HG03469 (cell line): ENCODE measurements at regions not wholly inside any gene's neighbourhood (a gene's known extent, or its start where the extent isn't known, plus 50 kb on each side); places are given as distances from the start of the nearest gene placed in this dataset.
"Not testable (repeated sequence)": the region's sequence is repeated elsewhere in the genome, so short reads cannot be mapped to it uniquely, and the experiment has no call there.

Source experiments
- ATAC-seq: cut with Tn5 transposase; IDR thresholded peaks from one replicate; pipeline ENCODE4 v1.9.1; 2021; ENCODE audit warnings: mild to moderate bottlenecking, moderate library complexity, moderate number of reproducible peaks; ENCODE audit not compliant: unreplicated experiment

DNA sequence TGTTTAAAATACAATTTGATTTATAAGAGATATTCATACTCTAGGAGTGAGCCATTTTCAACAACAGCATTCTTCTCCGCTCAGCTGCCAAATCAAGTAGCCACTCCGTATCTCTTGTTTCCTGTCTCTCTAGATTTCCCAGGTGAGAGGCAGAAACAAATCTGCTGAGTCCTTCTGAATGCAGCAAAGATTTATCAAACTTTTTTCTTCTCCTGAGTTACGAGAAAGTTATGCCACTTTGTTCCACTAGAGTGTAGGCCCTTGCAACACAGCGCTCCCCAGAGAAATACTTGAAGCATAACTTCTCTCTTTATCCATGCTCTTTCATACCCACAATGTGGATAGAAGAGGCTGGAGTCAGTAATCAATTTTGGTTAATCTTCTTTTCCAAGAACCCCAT lies 1960.8 kb downstream of the OLFM4 start:
- no peak for ATAC-seq

DNA sequence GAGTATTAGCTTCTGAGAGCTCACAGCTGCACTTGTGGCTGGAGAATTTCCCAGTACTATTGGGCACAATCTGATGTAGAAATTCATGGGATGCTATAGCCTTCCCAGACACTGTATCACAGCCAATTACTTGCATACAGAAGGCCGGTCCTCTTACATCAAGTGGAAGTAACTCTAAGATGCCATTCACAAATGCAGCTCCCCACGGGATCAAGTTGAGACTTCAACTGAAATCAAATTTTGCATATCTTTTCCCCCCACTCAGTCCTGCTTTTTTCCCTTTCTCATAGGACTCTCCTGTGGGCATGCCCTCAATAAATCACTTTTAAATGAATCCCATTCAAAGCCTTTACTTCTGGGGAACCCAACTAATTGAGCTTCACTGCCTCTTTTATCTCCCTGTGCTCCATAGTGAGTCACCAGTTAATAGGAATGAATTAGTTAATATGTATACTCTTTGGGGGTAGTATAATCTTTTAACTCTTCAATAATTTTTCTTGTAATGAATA lies 1970.8 kb downstream of the OLFM4 start:
- no peak for ATAC-seq

DNA sequence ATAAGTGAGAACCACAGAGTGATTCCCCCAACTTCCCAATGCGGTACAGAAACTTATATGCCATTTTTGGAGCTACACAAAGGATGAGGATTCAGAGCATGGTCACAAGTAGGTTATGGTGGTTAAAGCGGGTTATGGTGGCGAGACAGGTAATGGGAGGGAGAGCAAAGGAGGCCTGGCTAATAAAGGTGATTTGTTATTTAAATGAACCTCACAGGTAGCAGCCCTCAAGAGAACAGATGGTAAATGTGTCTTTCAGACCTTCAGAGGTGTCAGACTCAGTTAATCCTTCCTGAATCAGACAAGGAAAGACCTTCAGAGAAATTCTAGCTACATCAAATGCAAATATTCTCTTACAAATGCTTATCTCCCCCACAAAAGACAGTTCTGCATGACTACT lies 1971.4 kb downstream of the OLFM4 start:
- no peak for ATAC-seq

DNA sequence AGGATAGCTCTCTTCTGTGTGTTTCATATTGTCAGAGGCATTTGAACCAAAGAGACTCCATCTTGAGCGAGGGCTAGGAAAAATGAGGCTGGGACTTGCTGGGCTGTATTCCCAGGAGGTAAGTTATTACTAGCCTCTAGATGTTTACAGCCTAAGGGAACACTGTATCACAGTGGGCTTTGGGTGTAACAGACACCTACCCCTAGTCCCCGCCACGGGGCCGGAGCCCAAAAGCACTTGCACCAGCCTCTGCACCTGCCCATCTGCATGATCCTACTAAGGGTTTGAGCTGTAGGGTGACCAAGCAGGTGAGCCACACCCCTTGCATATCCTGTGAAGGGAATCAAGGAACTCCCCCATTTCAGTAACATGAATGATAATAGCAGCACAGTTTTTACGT lies 1972.2 kb downstream of the OLFM4 start:
- no peak for ATAC-seq

DNA sequence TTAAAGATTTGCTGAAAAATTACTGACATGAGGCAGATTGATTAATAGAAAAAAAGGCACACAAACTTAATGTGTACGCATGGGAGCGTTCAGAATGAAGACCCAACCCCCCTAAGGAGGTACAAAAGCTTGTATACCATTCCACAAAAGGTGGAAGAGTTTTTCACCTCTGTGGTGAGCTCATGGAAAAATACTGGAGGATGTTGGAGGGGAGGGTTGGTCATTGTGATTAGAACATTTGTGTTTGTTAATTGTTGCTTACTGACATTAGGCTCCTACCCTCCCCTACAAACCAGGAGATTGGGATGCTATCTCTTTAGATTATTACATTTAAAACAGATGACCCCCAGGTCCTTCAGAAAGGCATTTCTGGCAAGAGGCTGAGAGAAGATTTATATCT lies 1973.3 kb downstream of the OLFM4 start:
- ATAC-seq, result no peak

DNA sequence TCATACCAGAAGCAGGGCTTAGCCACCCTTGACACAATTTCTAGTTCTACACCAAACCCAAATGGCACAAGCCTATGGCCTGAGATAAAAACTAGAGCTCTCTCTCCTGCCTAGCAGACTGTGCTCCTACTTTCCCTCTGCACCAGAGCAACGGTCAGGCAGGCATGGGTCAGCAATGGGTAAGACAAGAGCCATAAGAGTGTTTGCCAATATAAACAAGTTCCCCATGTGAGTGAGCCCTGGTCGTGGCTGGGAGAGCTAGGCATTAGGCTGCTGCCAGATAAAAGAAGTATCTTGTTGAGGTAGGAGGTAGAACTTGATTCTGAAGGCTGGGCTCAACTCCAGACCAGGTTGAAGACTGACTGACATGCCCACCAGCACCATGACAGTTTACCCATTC lies 1979.1 kb downstream of the OLFM4 start:
- no peak for ATAC-seq

DNA sequence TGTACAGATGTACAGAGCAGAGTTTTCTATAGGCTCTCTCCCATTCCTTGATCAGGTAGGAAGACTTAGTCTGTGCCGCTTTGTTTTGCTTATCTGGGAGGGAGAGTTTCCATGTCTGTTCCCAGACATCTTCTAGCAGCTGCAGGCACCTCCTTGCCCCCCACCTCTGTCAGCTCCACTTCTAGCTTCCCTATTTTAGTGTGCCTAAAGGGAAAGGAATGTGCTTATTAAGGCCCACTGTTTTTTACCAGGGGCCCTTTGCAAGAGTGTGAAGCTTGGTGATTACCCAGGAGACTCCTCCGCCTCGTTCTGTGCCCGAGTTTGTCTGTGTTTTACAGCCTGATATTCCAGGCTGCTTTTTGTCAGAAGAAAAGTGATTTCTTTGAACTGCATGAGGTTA lies 1984.4 kb downstream of the OLFM4 start:
- no peak for ATAC-seq

DNA sequence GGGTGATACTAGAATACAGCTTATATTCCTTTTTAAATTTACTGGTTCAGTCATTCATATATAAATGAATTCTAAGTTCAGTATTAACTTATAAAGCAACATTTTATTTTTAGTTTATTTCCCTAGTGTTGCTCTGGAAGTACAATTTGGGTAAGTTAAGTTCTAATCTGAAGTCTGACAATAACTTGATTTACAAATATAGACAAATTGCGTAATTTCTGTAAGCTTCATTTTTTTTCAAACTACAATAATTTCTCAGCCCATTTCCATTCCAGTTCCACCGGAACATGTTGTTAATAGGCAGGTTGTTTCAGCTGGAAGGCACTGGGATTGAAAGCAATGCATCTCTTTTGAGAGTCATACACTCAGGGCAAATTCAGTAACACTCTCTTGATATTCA lies 2000.7 kb downstream of the OLFM4 start:
- no peak for ATAC-seq

DNA sequence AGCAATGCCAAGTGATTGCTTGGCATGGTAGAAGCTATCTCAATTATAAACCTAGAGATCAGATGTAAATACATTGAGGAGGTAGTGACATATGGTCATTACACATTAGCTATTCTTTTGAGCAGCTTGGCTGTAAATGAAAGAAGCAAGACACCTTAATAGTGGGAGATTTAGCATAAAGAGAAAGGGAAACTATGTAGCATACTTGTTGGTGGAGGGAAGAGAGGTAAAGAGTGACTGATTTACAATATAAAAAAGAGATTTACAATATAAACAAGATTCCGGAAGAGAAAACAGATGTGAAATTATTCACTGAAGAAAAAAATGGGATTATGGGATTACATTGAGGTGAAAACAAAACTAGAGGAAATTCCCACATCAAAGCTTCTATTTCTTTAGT lies 2009.6 kb downstream of the OLFM4 start:
- no peak for ATAC-seq

DNA sequence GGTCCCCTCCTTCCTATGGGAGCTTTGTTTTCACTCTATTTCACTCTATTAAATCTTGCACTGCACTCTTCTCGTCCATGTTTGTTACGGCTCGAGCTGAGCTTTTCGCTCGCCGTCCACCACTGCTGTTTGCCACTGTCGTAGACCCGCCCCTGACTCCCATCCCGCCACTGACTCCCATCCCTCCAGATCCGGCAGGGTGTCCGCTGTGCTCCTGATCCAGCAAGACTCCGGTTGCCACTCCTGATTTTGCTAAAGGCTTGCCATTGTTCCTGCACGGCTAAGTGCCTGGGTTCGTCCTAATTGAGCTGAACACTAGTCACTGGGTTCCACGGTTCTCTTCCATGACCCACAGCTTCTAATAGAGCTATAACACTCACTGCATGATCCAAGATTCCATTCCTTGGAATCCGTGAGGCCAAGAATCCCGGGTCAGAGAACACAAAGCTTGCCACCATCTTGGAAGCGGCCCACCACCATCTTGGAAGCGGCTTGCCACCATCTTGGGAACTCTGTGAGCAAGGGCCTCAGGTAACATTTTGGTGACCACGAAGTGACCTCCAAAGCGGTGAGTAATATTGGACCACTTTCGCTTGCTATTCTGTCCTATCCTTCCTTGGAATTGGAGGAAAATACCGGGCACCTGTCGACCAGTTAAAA lies 2025.4 kb downstream of the OLFM4 start:
- ATAC-seq, result not testable (repeated sequence)

DNA sequence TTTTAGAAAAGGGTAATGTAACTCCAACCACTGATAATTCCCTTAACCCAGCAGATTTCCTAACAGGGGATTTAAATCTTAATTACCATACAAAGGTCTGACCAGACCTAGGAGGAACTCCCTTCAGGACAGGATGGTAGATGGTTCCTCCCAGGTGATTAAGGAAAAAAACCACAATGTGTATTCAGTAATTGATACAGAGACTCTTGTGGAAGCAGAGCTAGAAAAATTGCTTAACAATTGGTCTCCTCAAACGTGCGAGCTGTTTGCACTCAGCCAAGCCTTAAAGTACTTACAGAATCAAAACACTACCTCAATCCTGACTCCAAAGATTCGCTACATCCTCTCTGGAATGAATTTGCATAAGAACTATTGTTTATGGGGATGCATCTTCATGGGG lies 2027.1 kb downstream of the OLFM4 start:
- not testable (repeated sequence) for ATAC-seq

DNA sequence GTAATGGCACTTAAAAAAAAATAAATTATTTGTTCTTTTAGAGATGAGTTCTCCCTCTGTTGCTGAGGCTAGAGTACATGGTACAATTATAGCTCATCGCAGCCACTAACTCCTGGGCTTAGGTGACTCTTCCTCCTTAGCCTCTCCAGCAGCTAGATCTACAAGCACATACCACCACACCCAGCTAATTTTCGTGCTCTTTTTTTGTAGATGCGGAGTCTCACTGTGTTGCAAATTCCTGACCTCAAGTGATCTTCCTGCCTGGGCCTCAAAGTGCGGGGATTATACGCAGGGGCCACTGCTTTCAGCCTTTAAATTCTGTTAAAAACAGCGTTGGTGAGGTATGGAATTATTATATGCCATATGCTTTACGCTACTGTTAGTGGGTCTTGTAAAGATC lies 2034.0 kb downstream of the OLFM4 start:
- no peak for ATAC-seq

DNA sequence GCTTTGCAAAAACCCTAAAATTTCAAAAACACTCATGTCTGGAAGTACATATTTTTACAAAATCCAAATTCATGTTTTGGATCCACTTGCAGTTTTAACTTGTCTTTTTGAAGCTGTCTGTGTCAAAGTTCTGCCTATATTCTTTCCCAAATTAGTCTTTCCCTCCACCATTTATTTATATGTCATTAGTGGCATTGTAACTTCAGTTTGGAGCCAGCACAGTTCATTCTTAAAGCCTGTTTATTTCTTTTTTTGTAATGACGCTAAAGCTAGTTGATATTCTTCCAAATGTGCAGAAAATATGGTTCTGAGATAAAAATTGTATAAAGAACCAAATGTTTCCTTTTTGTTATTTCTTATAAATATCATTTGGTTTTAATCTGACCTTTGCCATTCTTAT lies 2039.3 kb downstream of the OLFM4 start:
- ATAC-seq, result no peak

DNA sequence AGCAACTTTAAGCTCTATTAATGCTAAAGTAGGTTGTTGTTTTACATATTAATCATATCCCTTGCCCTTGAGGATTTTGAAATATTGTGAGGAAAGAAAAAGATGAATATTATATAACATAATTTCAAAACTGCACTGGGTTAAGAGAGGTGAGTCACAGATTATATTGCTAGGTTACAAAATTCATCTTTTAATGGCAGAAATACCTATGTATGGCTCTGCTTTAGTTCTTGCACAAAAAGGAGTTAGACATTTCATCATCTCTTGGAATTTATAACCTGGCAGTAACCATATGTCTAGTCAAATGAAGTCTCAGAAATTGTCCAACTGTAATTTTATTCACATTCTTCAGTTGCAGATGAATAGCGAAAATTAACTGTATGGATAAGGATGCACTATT lies 2041.1 kb downstream of the OLFM4 start:
- no peak for ATAC-seq

DNA sequence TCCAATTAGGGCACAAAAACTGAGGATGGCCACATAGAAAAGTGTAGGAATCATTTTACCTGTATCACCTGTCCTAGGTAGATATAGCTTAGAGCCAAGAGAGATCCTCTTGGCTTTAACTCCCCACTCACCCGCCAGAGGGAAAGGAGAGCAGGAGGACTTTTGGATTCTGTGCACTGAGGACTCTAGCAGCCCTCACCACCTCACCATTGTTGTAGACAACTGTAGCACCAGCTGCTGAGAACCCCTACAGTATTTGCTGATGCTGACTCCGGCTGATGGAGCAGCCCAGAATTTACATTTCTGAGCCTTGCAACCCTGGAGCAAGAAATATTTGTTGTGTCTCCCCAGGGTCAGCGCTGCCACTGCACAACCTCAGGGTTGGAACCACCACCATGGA lies 2044.4 kb downstream of the OLFM4 start:
- ATAC-seq, result no peak

DNA sequence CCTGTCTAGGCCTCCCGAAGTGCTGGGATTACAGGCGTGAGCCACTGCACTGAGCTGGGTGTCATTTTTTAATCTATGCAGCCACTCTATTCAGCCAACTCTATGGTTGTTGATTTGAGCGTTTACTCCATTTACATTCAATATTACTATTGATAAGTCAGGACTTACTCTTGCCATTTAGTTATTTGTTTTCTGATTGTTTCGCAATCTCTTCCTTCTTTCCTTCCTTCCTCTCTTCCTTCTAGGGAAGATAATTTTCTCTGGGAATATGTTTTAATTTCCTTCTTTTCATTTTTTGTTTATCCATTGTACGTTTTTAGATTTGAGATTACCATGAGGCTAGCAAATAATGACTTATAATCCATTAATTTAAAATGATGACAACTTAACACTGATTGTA lies 2056.0 kb downstream of the OLFM4 start:
- no peak for ATAC-seq

DNA sequence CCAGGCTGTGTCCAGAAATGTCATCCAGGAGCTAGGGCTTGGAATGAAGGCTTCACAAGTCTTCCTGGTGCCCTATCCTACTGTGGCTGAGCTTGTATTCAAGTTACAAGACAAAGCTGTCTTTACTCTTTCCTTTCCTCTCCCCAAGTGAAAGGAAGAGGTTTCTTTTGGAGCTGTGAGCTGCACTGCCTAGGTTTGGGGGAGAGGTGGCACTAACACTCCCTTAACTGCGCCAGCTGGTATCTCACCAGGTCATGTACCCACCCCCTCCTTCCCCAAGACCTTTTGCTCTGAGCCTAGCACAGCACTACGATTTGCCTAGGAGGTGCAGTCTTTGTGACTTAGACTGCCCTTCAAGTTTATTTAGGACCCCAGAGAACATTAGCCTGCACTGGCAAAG lies 2053.6 kb upstream of the PRR20A start:
- no peak for ATAC-seq

DNA sequence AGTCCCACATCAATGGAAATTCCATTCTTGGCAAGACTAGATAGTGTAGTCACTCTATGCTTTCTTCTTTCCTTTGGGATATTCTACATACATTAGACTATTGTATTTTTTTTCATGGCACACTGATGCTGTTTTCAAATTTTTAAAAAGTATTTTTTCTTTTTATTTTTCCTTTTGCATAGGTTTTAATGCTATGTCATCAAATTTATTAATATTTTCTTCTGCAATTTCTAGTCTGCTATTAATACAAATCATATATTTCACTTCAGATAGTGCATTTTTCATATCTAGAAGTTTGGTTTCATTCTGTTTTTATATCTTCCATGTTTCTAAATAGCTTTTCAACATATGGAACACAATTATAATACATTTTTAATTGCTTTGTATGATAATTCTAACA lies 2050.1 kb upstream of the PRR20A start:
- ATAC-seq, result no peak

DNA sequence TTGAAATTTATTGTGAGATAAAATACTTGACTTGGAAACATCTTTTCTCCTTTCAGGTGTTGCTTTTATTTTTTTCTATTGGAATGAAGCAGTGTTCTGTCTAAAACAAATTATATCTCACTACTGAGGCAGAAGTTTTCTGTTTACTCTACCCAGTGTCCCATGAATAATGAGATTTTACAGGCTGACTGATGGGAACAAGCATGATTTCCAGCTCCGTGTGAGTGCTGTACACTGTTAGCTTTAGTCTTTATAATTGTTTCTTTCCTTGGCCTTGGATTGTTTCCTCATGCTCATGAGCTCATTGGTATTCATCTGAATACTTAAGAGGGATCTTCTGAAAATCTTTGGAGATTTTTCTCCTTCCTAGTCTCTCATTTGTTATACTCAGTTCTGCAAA lies 2049.5 kb upstream of the PRR20A start:
- ATAC-seq, result no peak

DNA sequence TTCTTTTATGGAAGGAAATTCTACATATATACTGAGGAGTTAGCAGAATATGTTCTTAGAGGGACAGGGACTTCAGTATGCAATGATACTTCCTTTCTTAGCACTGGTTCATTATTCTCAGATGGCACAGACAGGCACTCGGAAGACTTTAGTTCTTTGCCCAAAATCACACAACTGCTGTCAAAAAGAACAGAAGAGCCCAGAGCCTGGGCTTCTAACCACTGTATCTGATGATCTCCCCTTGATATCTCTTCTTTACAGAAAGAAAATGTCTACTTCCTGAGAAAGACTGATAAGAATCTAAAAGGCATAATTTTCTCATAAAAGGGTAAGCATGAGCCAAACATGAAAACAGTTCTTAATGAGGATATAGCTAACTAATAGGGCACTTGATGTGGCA lies 2034.2 kb upstream of the PRR20A start:
- ATAC-seq, result no peak

DNA sequence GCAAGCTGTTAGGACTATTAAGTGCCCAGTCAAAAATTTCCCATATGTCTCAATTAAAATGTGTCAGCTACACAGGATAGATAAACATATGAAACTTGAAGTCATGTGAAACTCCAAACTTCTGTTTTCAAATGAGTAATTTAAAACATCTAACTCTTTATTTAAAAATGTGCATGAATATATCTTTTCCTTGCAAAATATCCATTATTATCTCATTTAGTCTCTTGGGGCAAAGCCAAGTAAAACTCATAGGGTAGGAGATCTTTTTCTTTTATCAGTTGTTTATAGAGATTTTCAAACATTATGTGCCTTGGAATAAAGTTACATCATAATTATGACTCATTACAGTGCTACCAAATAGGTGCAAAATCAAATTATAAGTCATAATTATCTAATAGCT lies 2020.1 kb upstream of the PRR20A start:
- ATAC-seq, result no peak

DNA sequence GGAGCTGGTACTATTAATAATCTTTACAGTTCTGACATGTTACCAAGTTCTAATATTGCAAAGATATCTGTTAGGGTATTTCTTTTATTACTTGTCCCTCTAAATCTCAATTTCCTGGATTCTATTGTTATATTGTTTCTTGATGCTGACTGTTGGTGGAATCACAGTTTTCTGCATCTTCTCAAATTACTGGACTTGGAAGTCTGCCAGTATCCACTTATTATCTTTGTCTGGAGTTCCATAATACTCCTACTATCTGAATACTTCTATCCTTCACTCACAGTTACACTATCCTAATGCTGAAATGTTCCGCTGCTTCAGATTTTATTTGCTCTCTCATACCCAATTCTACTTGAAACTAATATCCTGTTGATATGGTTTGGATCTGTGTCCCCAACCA lies 1985.7 kb upstream of the PRR20A start:
- no peak for ATAC-seq

DNA sequence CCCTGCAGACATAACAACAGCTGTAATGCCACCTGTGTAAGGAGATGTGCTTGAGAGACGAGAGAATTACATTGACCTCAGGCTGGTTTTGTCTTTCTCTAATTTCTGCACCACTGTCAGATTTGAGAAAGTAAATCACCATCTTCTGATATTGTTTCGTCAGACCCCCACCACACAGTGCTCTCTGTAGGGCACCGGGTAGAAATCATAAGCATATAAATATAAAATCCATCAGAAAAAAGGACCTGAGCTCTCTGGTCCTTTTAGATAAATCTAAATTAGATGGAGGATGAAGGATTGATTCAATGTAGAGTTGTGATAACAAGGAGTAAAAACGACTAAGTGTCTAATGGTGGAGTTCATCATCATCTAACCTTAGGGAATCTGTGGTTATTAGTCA lies 1981.0 kb upstream of the PRR20A start:
- no peak for ATAC-seq
